22Rv1 (cell line): ENCODE measurements at regions not wholly inside any gene's neighbourhood (a gene's known extent, or its start where the extent isn't known, plus 50 kb on each side); places are given as distances from the start of the nearest gene placed in this dataset.

Experiments
- H3K27ac ChIP-seq: fragments of 450-650 bp; 2 replicates; pipeline ENCODE4 v1.5.1; 2017
- ZFX ChIP-seq: fragments of 450-650 bp; IDR thresholded peaks from 2 replicates; pipeline ENCODE4 v1.6.1; 2017; ENCODE audit warnings: antibody characterized with exemption, borderline replicate concordance
- TF ChIP-seq, protein P1 (sequence below): fragments of 450-650 bp; IDR thresholded peaks from 2 replicates; pipeline ENCODE4 v1.5.1; 2017; ENCODE audit warnings: mild to moderate bottlenecking

- H3K27ac ChIP-seq: no peak overlapping the region
- TF ChIP-seq, protein P1, sequence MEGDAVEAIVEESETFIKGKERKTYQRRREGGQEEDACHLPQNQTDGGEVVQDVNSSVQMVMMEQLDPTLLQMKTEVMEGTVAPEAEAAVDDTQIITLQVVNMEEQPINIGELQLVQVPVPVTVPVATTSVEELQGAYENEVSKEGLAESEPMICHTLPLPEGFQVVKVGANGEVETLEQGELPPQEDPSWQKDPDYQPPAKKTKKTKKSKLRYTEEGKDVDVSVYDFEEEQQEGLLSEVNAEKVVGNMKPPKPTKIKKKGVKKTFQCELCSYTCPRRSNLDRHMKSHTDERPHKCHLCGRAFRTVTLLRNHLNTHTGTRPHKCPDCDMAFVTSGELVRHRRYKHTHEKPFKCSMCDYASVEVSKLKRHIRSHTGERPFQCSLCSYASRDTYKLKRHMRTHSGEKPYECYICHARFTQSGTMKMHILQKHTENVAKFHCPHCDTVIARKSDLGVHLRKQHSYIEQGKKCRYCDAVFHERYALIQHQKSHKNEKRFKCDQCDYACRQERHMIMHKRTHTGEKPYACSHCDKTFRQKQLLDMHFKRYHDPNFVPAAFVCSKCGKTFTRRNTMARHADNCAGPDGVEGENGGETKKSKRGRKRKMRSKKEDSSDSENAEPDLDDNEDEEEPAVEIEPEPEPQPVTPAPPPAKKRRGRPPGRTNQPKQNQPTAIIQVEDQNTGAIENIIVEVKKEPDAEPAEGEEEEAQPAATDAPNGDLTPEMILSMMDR: no peak
- no peak for TF ChIP-seq ZFX
These were observed 329.5 kb upstream of the KIRREL3 start for GRCh38 chr11:127330044-127330443.

DNA sequence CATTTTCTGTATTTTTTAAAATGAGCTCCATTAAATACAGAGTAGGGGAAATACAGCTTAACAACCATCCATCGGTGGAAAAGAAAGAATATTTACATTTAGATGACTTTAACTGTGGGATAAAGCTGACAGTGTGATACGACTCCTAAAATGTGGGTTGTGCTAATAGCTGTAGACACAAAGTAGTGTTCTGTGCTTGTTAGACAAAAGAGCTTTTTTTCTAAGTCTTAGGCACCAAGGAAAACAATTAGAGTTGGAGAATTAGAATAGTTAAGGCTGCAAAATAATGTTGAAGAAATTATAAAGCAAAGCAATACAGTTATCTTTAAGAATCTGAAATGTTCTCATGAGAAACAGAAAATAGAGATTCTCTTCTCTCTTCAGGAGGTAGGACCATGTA lies 307.7 kb upstream of the KIRREL3 start:
- TF ChIP-seq ZFX: no peak
- TF ChIP-seq, protein P1: no peak
- H3K27ac ChIP-seq: no peak overlapping the region

GRCh38 chr11:127307700-127308099 lies 307.1 kb upstream of the KIRREL3 start:
- no peak overlapping the region for H3K27ac ChIP-seq
- TF ChIP-seq, protein P1: no peak
- TF ChIP-seq ZFX: no peak

GRCh38 chr11:127304634-127305033 lies 304.1 kb upstream of the KIRREL3 start:
- TF ChIP-seq ZFX: no peak
- TF ChIP-seq, protein P1: no peak
- no peak overlapping the region for H3K27ac ChIP-seq

GRCh38 chr11:127288926-127289325 lies 288.4 kb upstream of the KIRREL3 start:
- no peak overlapping the region for H3K27ac ChIP-seq
- TF ChIP-seq, protein P1: no peak
- no peak for TF ChIP-seq ZFX

DNA sequence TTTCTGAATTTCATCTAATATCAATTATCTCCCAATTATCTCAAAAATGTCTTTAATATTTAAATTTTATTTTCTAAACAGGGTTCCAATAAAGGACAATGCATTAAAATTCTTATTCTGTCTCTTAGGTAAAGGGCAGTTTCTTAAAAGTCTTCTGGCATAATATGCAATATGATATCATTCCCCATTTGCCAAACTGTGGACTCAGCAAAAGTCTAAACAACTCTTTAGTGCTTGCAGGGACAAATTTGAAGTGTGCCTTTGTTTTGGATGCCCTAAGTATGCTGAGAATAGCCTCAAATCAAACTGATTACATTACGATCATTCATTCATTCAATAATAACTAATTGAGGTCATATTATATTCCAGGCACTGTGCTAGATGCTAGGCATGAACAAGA lies 281.0 kb upstream of the KIRREL3 start:
- TF ChIP-seq, protein P1: no peak
- no peak for TF ChIP-seq ZFX
- no peak overlapping the region for H3K27ac ChIP-seq

DNA sequence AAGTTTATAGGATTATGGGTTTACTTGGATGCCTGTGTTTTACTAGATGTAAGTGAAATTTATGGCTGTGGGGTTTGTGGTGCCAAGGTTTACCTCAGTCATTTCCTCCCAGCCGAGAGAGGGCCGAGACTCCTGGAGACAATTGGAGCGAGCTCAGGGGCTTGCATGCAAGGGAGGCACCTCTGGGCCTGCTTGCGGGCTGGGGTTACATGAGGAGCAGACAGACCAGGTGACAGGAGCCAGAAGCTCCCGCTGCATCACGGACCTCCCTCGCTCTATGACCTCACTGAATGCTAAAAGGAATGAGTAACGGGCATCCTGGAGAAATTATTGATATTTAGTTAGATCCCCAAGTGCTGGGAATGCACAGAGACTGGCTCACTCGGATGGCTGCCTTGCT lies 275.2 kb upstream of the KIRREL3 start:
- TF ChIP-seq, protein P1: no peak
- no peak for TF ChIP-seq ZFX
- H3K27ac ChIP-seq: no peak overlapping the region
